GM19452 (cell line): ENCODE measurements at regions not wholly inside any gene's neighbourhood (a gene's known extent, or its start where the extent isn't known, plus 50 kb on each side); places are given as distances from the start of the nearest gene placed in this dataset.

Experiments
- ATAC-seq: cut with Tn5 transposase; IDR thresholded peaks from one replicate; pipeline ENCODE4 v1.9.1; 2021; ENCODE audit not compliant: unreplicated experiment

GRCh38 chr6:163971841-163972838, 557.6 kb downstream of the QKI start:
- ATAC-seq = no peak

GRCh38 chr6:163970846-163971564, 556.5 kb downstream of the QKI start:
- ATAC-seq = no peak

- no peak for ATAC-seq
Observed at GRCh38 chr6:163965426-163966348, 551.2 kb downstream of the QKI start.

GRCh38 chr6:163964789-163965188, 550.3 kb downstream of the QKI start:
- no peak for ATAC-seq

GRCh38 chr6:163963205-163964120, 548.9 kb downstream of the QKI start:
- no peak for ATAC-seq

GRCh38 chr6:163962627-163963117, 548.2 kb downstream of the QKI start:
- ATAC-seq = no peak

- ATAC-seq = no peak
Observed at GRCh38 chr6:163960128-163960527, 545.6 kb downstream of the QKI start.

- no peak for ATAC-seq
Observed at GRCh38 chr6:163958646-163959045, 544.1 kb downstream of the QKI start.

GRCh38 chr6:163956571-163957407, 542.3 kb downstream of the QKI start:
- ATAC-seq = peak; percentile 98

- ATAC-seq = no peak
Observed at GRCh38 chr6:163955756-163956155, 541.2 kb downstream of the QKI start.

GRCh38 chr6:163955096-163955495, 540.6 kb downstream of the QKI start:
- no peak for ATAC-seq

- no peak for ATAC-seq
Observed at GRCh38 chr6:163954088-163954775, 539.7 kb downstream of the QKI start.

GRCh38 chr6:163952005-163952404, 537.5 kb downstream of the QKI start:
- ATAC-seq = no peak

GRCh38 chr6:163951326-163951725, 536.8 kb downstream of the QKI start:
- no peak for ATAC-seq

GRCh38 chr6:163950159-163950558, 535.6 kb downstream of the QKI start:
- no peak for ATAC-seq

- no peak for ATAC-seq
Observed at GRCh38 chr6:163949431-163949830, 534.9 kb downstream of the QKI start.

- ATAC-seq = no peak
Observed at GRCh38 chr6:163948250-163948649, 533.7 kb downstream of the QKI start.

GRCh38 chr6:163947276-163947675, 532.8 kb downstream of the QKI start:
- ATAC-seq = no peak
